ENCODE measurements at regions not wholly inside any gene's neighbourhood (a gene's known extent, or its start where the extent isn't known, plus 50 kb on each side); places are given as distances from the start of the nearest gene placed in this dataset.

DNA sequence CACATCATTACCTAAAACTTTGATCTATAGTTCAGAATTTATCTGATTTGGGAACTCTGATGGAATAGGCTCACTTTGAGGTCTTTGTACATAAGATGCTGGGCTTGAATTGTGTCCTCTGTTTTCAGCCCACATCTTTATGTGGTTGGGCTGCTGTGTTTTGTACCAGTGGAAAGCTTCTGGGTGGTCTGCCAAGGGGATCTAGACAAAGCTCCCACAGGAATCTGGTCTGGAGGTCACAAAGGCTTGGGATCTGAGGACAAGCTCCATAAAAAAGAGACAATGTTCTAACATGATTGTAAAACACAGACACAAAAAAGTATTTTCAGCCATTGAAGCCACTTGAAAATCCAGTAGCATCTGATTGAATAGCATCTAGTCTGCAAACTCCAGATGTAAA is 393.5 kb upstream of the PITX2 start:
- TF ChIP-seq, protein P1, sequence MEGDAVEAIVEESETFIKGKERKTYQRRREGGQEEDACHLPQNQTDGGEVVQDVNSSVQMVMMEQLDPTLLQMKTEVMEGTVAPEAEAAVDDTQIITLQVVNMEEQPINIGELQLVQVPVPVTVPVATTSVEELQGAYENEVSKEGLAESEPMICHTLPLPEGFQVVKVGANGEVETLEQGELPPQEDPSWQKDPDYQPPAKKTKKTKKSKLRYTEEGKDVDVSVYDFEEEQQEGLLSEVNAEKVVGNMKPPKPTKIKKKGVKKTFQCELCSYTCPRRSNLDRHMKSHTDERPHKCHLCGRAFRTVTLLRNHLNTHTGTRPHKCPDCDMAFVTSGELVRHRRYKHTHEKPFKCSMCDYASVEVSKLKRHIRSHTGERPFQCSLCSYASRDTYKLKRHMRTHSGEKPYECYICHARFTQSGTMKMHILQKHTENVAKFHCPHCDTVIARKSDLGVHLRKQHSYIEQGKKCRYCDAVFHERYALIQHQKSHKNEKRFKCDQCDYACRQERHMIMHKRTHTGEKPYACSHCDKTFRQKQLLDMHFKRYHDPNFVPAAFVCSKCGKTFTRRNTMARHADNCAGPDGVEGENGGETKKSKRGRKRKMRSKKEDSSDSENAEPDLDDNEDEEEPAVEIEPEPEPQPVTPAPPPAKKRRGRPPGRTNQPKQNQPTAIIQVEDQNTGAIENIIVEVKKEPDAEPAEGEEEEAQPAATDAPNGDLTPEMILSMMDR (IDR thresholded peaks at IDR 0.05; ENCODE audit: low read depth, low read length, missing input control), result no peak
- no peak for TF ChIP-seq RAD21 (IDR thresholded peaks at IDR 0.05)
- TF ChIP-seq FOXA1 (IDR thresholded peaks at IDR 0.05), result no peak
- no peak for TF ChIP-seq GABPA (IDR thresholded peaks at IDR 0.05 in 1 of 2, conservative IDR thresholded peaks at IDR 0.05 in 1 of 2)
- TF ChIP-seq, protein P2, sequence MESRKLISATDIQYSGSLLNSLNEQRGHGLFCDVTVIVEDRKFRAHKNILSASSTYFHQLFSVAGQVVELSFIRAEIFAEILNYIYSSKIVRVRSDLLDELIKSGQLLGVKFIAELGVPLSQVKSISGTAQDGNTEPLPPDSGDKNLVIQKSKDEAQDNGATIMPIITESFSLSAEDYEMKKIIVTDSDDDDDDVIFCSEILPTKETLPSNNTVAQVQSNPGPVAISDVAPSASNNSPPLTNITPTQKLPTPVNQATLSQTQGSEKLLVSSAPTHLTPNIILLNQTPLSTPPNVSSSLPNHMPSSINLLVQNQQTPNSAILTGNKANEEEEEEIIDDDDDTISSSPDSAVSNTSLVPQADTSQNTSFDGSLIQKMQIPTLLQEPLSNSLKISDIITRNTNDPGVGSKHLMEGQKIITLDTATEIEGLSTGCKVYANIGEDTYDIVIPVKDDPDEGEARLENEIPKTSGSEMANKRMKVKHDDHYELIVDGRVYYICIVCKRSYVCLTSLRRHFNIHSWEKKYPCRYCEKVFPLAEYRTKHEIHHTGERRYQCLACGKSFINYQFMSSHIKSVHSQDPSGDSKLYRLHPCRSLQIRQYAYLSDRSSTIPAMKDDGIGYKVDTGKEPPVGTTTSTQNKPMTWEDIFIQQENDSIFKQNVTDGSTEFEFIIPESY (IDR thresholded peaks at IDR 0.05), result no peak
- TF ChIP-seq, protein P3, sequence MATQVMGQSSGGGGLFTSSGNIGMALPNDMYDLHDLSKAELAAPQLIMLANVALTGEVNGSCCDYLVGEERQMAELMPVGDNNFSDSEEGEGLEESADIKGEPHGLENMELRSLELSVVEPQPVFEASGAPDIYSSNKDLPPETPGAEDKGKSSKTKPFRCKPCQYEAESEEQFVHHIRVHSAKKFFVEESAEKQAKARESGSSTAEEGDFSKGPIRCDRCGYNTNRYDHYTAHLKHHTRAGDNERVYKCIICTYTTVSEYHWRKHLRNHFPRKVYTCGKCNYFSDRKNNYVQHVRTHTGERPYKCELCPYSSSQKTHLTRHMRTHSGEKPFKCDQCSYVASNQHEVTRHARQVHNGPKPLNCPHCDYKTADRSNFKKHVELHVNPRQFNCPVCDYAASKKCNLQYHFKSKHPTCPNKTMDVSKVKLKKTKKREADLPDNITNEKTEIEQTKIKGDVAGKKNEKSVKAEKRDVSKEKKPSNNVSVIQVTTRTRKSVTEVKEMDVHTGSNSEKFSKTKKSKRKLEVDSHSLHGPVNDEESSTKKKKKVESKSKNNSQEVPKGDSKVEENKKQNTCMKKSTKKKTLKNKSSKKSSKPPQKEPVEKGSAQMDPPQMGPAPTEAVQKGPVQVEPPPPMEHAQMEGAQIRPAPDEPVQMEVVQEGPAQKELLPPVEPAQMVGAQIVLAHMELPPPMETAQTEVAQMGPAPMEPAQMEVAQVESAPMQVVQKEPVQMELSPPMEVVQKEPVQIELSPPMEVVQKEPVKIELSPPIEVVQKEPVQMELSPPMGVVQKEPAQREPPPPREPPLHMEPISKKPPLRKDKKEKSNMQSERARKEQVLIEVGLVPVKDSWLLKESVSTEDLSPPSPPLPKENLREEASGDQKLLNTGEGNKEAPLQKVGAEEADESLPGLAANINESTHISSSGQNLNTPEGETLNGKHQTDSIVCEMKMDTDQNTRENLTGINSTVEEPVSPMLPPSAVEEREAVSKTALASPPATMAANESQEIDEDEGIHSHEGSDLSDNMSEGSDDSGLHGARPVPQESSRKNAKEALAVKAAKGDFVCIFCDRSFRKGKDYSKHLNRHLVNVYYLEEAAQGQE (IDR thresholded peaks at IDR 0.05), result no peak
- no peak for TF ChIP-seq TAF1 (conservative IDR thresholded peaks at IDR 0.05)
- no peak for TF ChIP-seq YY1 (IDR thresholded peaks at IDR 0.05)
- TF ChIP-seq HNF4A (conservative IDR thresholded peaks at IDR 0.05), result no peak
- no peak for TF ChIP-seq EGR1 (IDR thresholded peaks at IDR 0.05; ENCODE audit: low read depth in 2 of 2)
- TF ChIP-seq NR2F2 (IDR thresholded peaks at IDR 0.05), result no peak
- TF ChIP-seq, protein P4, sequence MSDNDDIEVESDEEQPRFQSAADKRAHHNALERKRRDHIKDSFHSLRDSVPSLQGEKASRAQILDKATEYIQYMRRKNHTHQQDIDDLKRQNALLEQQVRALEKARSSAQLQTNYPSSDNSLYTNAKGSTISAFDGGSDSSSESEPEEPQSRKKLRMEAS (IDR thresholded peaks at IDR 0.05), result no peak

All from liver (tissue), 3 donors.